ENCODE measurements at regions not wholly inside any gene's neighbourhood (a gene's known extent, or its start where the extent isn't known, plus 50 kb on each side); places are given as distances from the start of the nearest gene placed in this dataset.
"Not testable (repeated sequence)": the region's sequence is repeated elsewhere in the genome, so short reads cannot be mapped to it uniquely, and the experiment has no call there.

GRCh38 chr2:145807554-145807953, 1287.6 kb upstream of the ZEB2 start:
- DNase-seq (ENCODE audit: low read depth, low spot score) = no peak

DNA sequence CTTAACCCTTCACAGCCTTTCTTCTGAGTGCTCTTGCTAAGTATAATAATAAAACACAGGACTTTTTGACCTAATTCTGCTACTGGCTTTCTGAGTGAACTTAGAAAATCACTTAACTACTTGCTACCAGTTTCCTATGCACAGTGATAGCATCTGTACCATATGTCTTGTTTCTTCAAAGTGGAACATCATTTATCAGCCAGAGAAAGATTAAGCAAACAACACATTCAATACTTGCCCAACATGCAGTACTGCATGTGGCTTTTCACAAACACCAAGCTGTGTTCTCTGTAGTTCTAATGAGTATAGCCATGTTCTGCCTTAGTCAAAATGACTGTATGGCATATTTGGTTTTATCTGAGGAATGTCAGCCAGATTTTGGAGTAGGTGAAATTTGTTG, 1286.6 kb upstream of the ZEB2 start:
- DNase-seq (ENCODE audit: low read depth, low spot score) = no peak

GRCh38 chr2:145802133-145802532, 1282.2 kb upstream of the ZEB2 start:
- no peak for DNase-seq (ENCODE audit: low read depth, low spot score)

- DNase-seq (ENCODE audit: low read depth, low spot score) = no peak
These were observed 1281.3 kb upstream of the ZEB2 start for GRCh38 chr2:145801210-145801609.

GRCh38 chr2:145800151-145801091, 1280.5 kb upstream of the ZEB2 start:
- DNase-seq (ENCODE audit: low read depth, low spot score) = no peak

- no peak for DNase-seq (ENCODE audit: low read depth, low spot score)
These were observed 1279.7 kb upstream of the ZEB2 start for GRCh38 chr2:145799595-145800108.

DNA sequence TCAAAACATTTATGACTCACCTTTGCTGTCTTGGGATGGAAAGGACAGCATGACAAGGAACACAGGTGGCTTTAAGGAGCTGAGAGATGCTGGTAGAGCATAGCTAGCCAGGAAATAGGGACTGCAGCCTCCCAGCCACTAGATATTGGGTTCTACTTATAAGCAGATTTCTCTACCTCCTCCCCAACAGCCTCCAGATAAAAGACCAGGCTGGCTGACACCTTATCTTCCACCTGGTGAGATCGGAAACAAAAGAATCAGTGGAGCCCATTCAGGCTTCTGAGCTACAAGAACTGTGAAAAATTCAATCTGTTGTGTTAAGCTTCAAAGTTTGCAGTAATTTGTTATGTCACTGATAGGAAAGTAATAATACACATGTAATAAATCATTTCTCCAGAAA, 1278.5 kb upstream of the ZEB2 start:
- no peak for DNase-seq (ENCODE audit: low read depth, low spot score)

GRCh38 chr2:145797692-145798091, 1277.8 kb upstream of the ZEB2 start:
- no peak for DNase-seq (ENCODE audit: low read depth, low spot score)

DNA sequence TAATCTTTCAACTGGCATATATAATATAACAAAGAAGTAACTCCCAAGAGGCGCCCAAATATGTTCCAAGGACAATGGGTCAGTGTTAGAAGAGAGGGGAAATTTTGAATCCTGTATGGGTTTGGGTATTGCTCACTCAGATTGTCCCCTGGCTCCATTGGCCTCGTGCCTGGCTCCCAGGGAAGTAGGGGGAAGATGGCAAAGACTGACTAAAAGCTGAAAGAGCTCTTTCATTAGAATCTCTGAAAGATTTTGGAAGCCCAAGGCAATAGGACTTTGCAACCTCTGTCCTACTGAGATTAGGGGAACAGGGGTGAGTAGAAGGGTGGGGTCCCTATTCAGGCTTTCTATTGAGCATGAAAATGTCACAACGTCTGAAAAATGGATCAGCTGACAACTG, 1272.8 kb upstream of the ZEB2 start:
- no peak for DNase-seq (ENCODE audit: low read depth, low spot score)

DNA sequence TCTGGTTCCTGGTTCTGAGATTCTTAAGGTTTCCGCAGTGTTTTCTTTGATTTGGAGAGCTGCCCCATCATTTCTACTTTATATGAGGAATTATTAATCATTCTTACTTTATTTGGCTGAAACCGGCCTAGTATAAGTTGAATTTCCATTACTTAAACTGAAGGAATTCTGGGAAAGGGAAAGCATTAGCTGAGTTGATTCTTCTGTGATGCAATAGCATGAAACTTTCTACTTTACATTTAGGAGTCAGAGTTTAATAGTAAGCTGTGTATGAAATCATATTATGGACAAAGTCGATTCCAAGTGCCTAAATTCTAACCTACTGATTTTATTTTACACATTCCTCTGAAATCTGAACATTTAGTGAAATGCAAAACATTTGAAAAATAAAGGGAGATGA, 1269.7 kb upstream of the ZEB2 start:
- no peak for DNase-seq (ENCODE audit: low read depth, low spot score)

DNA sequence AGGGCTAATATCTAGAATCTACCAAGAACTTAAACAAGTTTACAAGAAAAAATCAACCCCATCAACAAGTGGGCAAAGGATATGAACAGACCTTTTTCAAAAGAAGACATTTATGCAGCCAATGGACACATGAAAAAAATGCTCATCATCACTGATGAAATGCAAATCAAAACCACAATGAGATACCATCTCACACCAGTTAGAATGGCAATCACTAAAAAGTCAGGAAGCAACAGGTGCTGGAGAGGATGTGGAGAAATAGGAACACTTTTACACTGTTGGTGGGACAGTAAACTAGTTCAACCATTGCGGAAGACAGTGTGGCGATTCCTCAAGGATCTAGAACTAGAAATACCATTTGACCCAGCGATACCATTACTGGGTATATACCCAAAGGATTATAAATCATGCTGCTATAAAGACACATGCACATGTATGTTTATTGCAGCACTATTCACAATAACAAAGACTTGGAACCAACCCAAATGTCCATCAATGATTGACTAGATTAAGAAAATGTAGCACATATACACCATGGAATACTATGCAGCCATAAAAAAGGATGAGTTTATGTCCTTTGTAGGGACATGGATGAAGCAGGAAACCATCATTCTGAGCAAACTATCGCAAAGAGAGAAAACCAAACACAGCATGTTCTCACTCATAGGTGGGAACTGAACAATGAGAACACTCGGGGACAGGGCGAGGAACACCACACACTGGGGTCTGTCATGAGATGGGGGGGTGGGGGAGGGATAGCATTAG, 1267.9 kb upstream of the ZEB2 start:
- DNase-seq (ENCODE audit: low read depth, low spot score) = not testable (repeated sequence)

GRCh38 chr2:145782607-145783006, 1262.7 kb upstream of the ZEB2 start:
- DNase-seq (ENCODE audit: low read depth, low spot score) = not testable (repeated sequence)

DNA sequence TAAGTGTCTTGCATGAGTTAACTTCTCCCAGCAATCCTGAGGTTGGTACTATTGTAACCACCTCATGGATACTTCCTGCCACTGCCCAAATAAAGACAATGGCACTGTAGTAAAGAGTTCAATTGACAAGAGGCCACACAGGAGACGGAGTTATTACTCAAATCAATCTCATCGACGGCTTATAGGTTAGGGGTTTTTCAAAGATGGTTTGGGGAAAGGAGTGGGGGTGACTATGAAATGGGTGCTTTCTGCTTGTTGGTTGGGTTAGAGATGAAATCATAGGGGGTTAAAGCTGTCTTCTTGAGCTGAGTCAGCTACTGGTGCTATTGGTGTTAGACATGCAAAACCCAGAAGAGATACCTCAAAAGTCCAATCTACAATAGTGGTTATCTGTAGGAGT, 1258.0 kb upstream of the ZEB2 start:
- no peak for DNase-seq (ENCODE audit: low read depth, low spot score)

- DNase-seq (ENCODE audit: low read depth, low spot score) = no peak
These were observed 1257.4 kb upstream of the ZEB2 start for GRCh38 chr2:145777297-145777696.

GRCh38 chr2:145775591-145775990, 1255.7 kb upstream of the ZEB2 start:
- DNase-seq (ENCODE audit: low read depth, low spot score) = no peak

GRCh38 chr2:145771525-145771924, 1251.6 kb upstream of the ZEB2 start:
- DNase-seq (ENCODE audit: low read depth, low spot score) = no peak

DNA sequence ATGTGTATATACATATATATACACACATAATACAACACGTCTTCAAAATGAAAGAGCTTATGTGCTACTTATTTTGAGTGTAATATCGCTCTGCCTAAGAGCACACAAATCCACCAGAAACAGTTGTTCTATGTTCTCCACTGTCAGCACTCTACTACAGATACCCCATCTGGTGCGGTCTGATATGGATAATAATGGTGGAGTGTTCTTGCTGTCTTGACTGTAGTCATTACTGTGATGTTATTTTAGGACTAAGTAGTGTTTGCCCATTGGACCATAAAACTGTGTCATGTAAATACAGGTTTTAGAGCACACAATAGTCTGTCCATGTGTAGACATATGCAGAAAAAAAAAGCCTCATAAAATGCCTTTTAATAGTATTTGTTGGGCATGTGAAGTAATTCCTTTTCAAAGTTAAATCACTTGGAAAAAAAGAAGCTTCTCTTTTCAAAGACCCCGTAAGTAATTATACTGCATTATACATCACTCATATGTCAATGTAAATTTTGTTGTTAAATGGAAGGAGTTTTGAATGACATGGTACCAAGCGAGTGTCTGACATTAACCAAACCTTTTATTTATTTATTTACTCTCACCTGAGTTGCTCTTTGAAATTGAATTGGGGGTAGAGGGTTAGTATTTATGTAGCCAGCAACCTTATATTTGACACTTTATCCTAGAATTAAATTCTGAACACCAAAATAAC, 1249.2 kb upstream of the ZEB2 start:
- DNase-seq (ENCODE audit: low read depth, low spot score) = no peak

- no peak for DNase-seq (ENCODE audit: low read depth, low spot score)
These were observed 1246.0 kb upstream of the ZEB2 start for GRCh38 chr2:145765874-145766273.

- DNase-seq (ENCODE audit: low read depth, low spot score) = no peak
These were observed 1244.7 kb upstream of the ZEB2 start for GRCh38 chr2:145764631-145765030.

DNA sequence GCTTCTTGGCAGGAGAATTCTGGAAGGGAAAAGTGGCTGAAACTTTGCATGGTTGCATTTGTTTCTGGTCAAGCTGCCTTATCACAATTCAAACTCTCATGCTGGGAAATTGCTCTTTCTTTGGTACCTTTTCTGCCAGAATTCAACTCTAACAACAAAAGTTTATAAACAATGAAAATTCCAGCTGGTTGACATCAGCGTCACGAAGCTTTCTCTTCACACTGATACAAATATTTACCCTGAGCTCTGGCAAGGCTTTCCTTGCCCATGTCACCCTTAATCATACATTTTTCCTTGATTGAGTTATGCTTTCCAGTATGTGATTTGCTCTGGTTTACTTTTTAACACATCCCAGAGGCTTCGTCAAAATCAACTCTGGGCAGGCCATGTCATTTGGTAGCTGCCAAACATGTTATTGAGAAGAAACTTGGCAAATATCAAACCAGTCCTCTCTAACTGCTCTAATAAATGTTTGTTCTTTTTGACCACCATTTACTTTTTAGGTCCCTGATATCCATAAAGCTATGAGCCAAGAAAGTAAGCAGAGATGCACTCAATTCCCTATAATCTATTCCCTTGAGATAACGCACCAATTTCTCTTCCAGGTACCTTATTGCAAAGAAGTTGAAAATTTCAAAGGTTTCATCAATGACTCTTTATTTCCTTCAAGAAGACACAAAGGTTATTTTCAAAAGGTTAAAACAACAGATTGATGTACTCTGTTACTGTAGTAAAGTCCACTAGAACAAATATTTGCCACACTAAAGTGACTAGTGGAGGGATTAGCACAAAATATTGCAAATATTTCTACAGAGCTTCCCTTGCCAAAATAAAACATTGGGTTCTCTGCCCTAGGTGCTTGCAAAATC, 1241.1 kb upstream of the ZEB2 start:
- no peak for DNase-seq (ENCODE audit: low read depth, low spot score)
